AG20443 (cell line): ENCODE measurements at regions not wholly inside any gene's neighbourhood (a gene's known extent, or its start where the extent isn't known, plus 50 kb on each side); places are given as distances from the start of the nearest gene placed in this dataset.
A peak's percentile ranks its signal among the peaks of the same experiment; 100 is the strongest.

ENCODE experiments used
- DNase-seq: peaks from one replicate; pipeline ENCODE4 v3.0.0; 2012; ENCODE audit warnings: low spot score, mixed read lengths

DNA sequence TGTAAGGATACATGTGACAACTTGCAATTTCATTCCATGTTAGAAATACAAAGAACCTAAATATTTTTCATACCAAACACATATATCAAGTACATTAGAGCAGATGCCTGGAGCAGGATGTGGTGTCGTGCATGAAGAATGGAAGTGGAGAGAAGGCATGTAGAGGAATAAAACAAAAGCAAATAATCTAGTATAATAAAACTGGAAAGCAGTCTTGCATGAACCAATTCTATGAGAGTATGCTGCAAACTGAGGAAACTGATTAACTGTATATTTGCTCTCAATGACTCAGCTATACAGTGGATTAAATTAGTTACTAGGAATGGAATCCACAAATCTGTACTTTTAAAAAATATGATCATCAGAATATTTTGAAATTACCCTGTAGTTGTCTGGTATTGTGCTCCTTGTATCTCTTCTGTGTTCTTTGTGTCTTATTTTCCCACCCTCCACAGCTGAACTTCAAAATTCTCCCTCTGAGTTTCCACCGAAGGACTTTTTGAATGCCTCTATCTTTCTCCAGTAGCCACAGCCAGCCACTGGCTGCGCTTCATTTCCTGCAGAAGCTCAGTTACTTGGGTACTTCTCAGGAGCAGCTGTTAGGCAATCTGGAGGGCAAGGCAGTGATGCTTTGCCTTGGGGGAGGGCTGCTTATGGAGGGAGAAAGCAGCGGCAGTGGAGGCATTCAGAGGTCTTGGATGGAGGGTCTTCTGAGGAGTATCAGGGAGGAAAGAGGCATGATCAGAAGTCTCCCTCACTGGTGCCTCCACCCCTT lies 608.0 kb downstream of the BRINP1 start:
- no peak for DNase-seq

DNA sequence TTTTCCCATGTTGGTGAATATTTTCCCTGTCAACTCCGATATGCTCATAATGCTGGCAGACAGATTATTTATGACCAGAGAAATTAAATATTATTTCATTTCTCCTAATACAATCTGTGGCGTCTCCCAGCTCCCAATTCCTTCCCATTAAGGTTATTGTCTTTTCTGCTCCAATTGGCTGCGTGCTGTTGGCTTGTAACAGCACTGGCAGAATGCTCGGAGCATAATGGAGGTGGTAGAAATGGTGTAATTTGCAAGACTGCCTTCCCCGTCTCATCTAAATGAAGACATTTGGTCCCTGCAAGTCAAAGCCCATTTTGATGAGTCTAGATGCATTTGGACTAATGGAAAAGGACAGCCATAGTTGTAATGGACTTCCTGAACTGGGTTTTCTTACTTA lies 601.7 kb downstream of the BRINP1 start:
- no peak for DNase-seq

DNA sequence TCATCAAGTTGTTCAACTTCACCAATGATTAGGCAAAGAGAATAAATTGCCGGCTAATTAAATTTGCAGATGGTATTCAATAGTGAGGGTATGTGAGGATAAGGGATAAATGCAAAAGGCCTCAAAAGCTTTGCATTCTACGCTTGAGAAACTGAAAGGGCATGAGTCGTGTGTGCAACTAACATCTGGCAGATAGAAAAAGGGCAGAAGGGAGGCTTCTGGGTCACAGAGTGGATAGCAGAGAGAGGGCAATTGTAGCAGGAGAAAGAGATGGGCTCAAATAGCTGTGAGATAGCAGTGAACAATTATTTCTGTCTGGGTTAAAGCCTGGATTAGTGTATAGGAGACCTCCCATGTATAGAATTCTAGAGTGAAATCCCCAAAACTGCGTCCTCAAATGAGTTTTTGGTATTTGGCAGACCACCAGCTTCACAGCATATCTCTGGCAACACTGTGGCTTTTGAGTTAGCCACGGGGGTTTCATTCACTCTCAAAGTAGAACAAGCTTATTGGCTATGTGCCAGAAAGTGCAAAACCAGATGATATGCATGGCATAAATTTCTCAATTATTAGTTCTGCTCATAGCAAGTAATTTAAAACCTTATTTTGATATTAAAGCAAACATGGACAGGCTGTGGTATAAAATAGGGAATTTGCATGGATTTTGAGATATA lies 586.3 kb downstream of the BRINP1 start:
- no peak for DNase-seq

DNA sequence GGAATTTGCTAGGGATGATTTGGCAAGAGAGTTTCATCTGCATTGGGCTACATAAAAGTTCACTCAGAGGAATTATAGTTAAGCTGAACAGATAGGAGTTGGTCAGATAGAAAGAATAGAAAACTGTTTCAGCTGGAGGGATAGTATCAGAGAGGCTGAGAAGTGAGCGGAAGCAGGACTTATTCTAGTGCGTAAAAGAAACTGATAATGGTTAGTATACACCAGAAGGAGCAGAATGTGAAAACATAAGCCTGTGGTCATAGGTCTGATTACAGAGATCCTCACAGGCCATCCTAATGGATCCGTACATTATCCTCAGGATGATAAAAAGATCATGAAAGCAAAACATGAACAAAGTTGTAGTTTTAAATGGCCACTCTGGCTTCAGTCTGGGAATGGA lies 585.2 kb downstream of the BRINP1 start:
- DNase-seq: no peak

DNA sequence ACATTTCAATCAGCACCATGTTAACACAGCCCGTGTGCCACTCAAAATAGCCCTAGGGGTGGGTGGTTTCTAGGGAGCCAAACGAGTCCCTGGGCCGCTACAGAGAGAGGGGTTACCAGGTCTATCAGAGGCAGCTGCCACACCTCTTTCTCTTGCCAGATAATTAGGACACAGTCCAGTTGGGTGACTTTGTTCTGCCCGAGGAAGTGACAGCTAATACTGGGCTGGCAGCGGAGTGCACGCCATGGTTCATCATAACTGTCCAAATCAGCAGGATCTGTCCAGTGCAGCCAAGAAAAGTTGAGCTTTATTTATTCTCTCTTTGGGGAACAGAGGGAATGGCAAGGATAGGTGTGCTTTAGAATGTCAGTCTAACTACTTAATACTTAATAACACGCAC lies 583.8 kb downstream of the BRINP1 start:
- DNase-seq: no peak

DNA sequence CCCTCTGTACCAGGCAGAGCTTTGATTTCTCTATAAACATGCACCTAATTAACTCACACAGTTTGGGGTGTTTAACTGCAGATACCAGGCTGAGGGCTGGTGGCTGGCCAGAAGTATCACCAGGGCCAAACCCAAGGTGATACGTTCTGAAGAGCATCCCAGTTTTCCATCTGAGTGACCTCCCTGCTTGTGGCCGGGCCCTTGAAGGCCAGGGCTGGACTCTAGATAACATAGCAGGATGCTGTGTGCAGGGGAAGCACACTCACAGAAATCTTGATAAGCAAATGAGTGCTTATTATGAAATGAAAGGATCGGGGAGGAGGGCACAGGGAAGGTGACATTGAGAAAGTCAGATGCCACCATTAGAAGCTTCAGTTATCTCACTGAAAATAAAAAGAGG lies 582.4 kb downstream of the BRINP1 start:
- no peak for DNase-seq

DNA sequence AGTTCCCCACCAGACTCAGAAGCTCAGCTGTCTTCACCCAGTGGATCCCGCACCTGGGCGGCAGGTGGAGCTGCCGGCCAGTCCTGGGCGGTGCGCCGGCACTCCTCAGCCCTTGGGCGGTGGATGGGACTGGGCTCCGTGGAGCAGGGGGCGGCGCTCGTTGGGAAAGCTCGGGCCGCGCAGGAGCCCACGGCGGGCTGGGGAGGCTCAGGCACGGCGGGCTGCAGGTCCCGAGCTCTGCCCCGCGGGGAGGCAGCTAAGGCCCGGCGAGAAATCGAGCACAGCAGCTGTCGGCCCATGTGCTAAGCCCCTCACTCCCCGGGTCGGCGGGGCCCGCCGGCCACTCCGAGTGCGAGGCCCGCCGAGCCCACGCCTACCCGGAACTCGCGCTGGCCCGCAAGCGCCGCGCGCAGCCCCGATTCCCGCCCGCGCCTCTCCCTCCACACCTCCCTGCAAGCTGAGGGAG lies 560.0 kb downstream of the BRINP1 start:
- DNase-seq: no peak

DNA sequence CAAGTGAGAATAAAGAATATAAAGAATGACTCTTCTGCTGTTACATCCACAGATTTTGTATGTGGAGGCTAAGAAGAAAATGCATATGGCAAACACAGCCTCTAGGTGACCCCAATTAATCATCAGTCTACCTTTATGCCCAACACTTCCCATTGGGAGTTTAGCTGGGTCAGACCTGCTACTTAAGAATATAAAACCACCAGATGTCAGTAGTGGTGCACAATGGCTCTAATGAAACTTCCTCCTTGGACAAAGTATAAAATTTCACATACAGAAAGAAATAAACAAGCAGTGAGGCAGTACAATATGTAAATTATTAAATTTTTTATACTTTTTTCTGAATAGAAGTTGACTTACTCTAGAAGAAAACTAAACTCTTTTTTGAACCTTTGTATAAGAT lies 539.9 kb downstream of the BRINP1 start:
- DNase-seq: peak; percentile 30

DNA sequence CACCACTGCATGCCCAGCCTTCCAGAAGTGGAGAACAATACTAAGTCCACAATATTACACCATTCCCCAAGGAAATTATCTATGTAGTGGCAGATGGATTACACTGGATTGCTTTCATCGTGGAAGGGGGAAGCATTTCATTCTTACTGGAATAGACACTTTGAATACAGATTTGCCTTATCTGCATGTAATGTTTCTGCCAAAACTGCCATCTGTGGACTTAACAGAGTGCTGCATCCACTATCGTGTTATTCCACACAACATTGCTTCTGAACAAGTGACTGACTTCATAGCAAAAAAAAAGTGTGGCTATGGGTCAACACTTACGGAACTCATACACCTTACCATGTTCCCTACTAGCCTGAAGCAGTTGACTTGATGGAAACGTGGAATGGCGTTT lies 536.9 kb downstream of the BRINP1 start:
- no peak for DNase-seq

DNA sequence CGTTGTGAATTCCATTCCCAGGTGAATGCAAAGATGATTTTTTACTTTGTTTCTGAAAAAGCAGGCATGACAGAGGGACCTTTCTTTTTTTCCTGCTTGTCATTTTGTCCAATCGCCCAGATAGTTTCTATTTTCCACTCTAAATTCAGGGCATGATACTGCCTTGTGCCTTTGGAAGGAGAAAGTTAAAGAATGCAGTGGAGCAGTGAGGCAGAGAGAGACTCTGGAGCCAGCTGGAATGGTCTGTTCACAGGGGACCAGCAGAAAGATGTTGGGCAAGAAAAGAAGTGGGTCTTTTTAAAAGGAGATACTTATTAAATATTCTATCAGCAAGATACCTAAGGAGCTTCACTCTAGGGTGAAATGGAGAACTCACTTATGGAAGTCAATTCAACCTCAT lies 532.3 kb downstream of the BRINP1 start:
- no peak for DNase-seq

DNA sequence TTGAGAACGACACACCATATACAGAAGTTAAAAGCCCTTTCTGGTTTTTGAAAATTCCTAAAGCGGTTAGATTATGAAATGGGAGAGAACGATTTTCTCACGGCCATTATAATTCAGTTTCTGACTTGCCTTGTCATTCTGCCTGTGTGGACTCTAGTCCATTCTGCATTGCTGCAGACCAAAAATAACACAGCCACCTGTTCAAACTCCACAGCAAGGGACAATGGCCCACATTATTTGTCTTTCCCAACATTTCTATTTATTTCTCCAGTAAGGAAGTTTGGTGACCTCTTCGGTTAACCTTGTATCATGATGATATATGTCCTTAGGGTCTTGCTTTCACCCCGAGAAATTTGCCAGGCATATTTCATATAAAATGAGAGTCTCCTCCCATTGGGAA lies 497.7 kb downstream of the BRINP1 start:
- DNase-seq: no peak

DNA sequence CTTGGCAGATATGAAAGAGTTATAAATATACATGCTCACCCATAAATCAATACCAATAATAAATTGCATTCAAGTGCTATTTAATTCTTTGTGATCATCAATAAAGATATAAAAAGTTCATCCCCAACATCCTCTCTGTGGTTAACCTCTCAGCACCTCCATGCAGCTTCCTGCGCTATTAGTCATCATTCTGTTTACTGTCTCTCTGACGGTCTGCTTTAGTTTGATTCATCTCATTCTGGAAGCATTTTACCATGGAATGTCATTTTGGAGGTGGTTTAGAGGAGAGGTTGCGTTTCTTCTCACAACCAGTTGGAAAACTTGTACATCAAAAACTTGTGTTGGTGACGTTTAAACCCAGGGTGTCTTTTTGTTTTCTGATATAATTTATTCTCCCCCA lies 486.6 kb downstream of the BRINP1 start:
- peak; percentile 61 for DNase-seq

DNA sequence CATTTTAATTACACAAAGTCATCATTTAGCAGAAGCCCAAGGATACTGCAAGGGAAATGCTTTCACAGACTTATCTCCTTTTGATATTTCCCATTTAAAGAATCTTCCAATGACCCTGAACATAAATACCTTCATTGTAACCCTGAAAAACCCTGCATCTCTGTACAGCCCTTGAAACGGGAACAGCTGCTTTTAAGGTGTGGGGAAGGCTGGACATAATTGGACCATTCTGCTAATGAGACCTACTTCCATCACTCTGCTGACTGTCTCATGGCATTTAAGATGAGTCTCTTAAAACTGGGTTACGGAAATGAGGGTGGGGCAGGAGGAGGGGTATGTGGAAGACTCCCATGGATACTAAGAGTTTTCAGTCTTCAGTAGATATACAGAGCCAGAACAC lies 485.8 kb downstream of the BRINP1 start:
- DNase-seq: no peak

DNA sequence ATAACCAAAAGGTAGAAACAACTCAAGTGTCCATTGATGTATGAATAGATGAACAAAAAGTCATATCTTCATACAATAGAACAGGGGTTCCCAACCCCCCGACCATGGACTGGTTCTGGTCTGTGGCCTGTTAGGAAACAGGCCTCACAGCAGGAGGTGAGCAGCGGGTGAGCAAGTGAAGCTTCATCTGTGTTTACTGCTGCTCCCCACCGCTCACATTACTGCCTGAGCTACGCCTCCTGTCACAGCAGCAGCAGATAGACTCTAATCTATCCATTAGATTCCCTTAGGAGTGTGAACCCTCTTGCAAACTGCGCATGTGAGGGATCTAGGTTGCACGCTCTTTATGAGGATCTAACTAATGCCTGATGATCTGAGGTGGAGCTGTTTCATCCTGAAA lies 478.0 kb downstream of the BRINP1 start:
- DNase-seq: no peak

DNA sequence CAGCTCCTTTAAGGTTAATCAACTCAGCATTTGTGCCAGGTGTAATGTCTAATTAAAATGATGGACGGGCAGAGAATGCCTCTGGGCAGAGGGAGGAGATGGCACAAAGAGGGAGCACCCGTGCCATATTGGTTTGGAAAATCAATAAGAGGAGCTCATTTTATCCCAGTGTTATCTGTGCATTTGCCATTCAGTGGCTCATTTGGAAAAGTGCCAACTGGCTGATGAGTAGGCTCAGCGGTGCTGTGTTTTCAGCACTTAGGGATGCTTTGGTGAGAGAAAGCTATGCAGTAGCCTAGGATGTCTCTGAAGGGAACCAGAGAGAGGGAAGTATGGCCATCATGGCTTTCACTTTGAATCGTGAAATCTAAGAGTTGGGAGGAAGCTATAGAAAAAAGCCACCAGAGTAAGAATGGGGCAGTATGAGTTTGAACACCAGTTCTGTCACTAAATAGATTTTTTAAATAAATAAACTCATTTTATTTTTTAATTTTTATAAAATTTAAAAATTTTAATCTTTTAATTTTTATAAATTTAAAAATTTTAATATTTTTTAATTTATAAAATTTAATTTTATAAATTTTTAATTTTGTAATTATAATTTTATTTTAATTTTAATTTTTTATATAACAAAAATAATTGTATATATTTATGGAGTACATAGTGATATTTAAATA lies 472.8 kb downstream of the BRINP1 start:
- DNase-seq: no peak

DNA sequence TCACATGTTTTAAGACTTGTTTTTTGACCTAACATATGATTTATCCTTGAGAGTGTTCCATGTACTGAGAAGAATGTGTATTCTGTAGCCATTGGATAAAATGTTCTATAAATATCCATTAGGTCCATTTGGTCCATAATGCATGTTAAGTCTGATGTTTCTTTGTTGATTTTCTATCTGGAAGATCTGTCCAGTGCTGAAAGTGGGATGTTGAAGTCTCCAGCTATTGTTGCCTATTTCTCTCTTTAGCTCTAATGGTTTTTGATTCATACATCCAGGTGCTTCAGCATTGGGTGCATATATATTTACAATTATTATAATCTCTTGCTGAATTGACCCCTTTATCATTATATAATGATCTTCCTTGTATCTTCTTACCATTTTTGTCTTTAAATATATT lies 451.1 kb downstream of the BRINP1 start:
- no peak for DNase-seq

DNA sequence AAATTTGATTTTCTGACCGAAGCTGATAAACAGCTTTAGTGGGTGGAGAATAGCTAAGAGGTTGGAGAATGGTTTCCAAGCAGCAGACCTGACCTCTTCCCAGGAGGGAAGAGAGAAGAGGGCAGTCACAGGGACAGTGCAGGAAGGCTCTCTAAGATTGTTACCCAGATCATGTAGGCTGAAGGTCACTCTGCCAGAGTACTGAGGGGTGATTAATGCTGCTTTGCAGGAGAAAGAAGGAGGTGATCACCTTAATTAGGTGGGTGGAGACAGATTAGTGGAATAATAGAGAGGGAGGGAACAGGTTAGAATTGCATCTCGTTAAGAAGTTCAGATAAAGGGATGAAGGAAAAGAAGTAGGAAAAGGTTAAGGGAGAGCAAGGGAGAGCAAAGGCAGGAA lies 440.5 kb downstream of the BRINP1 start:
- no peak for DNase-seq

DNA sequence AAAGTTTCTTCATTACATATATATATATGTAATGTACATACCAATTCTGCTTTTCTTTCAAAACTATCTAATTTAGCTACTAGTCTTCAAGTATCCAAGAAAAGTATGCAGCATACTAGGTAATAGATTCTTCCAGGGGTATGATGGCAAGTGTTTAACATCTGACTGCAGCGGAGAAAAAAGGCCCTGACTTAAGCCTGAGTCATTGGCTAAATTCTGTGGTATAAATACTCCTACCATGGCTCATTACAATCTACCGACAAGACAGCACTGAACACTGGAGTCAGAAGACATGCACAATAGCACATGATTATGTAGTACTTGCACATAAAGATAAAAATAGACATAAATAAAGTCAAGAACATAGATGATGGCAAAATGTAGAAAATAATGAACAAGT lies 439.9 kb downstream of the BRINP1 start:
- DNase-seq: peak; percentile 83

DNA sequence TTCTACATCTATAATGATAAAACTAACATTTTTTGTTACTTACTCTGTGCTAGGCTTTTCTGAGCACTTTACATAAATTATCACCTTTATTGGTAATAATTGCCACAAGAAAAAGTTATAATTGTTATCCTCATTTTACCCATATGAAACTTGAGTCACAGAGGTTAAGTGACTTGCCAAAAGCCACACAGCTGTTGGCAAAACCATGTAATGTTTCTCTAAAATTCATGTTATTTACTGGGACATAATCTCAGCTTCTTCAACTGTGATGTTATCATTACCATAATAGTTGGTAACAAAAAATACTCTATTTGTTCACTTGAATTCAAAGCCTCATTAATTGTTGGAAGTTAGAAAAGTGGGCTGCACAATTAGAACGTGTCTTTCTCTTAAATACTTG lies 437.3 kb downstream of the BRINP1 start:
- no peak for DNase-seq

DNA sequence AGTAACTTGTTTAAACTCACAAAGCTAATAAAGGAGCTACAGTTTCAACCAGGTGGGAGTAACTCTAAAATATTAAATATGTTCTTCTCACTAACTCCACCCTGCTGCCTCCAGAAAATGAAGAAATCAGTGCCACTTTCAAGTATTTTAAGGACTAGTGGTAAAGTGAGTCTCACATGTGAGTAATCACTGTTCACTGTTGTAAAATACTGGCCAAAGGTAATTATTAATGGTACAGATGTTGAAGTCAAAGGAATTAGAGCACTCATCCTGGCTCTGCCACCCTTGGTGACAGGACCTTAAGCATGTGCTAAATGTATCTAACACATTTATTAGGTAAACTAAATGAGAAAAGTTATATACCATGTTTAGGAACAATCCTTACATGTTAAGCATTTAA lies 430.7 kb downstream of the BRINP1 start:
- no peak for DNase-seq

DNA sequence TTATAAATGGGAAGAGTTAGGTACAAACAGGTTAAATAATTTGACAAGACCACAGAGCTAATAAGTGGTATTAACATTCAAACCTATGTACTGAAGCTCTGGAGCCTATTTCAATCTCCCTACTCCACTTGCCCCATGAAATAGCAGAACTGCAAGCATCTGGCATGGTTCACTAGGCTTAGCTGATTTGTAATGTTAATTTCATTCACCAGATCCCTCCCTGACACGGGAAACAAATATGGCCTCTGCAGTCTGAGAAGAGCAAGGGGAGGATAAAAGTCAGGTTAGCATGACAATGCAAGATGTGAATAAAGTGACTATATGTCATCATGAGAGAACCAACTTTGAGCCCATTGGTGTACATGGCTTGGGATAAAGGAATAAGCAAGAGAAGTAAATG lies 428.8 kb downstream of the BRINP1 start:
- no peak for DNase-seq

DNA sequence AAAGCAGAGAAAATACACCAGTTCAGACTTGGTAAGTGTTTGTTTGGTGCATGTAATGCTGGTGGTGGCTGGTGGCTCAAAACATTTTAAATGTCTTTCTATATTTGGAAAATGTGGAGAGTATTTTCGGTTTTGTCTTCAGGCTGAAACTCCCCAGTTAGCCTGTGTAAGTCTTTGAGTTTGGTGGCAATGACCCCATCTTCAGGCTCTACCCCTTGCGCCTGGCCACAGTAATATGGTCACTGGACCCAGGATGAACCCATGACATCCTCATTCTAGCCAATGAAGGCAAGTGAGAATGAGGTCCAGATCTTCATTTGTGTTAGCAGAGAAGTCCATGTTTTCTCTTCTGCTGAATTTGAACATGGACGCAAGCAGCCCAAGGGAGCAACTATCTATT lies 422.6 kb downstream of the BRINP1 start:
- no peak for DNase-seq

DNA sequence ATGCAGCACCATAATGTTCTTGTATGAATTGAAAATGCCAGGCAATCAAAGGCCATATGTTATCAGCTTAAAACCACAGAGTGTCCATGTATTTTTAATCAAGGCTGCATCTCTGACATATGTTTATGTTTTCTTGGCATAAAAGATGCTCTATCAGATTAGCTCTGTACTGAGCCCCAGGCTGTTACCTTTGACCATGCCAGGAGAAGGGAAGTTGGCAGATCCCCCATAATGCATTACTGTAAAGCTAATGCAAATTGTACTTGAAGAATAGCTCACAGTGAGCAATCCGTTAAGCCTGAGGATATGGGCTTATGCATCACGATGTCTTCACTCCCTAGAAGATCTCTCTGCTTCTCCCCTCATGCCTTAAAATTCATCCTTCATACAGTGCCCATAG lies 414.4 kb downstream of the BRINP1 start:
- DNase-seq: no peak
